ENCODE measurements at regions not wholly inside any gene's neighbourhood (a gene's known extent, or its start where the extent isn't known, plus 50 kb on each side); places are given as distances from the start of the nearest gene placed in this dataset.

GRCh38 chr14:28243600-28243999 is 523.0 kb upstream of the FOXG1 start:
- TF ChIP-seq POLR2AphosphoS5 (IDR thresholded peaks at IDR 0.05; ENCODE audit: low read depth, low read length) = no peak
- no peak for TF ChIP-seq CTCF (IDR thresholded peaks at IDR 0.05)
